ENCODE measurements at regions not wholly inside any gene's neighbourhood (a gene's known extent, or its start where the extent isn't known, plus 50 kb on each side); places are given as distances from the start of the nearest gene placed in this dataset.
"Not testable (repeated sequence)": the region's sequence is repeated elsewhere in the genome, so short reads cannot be mapped to it uniquely, and the experiment has no call there.

DNA sequence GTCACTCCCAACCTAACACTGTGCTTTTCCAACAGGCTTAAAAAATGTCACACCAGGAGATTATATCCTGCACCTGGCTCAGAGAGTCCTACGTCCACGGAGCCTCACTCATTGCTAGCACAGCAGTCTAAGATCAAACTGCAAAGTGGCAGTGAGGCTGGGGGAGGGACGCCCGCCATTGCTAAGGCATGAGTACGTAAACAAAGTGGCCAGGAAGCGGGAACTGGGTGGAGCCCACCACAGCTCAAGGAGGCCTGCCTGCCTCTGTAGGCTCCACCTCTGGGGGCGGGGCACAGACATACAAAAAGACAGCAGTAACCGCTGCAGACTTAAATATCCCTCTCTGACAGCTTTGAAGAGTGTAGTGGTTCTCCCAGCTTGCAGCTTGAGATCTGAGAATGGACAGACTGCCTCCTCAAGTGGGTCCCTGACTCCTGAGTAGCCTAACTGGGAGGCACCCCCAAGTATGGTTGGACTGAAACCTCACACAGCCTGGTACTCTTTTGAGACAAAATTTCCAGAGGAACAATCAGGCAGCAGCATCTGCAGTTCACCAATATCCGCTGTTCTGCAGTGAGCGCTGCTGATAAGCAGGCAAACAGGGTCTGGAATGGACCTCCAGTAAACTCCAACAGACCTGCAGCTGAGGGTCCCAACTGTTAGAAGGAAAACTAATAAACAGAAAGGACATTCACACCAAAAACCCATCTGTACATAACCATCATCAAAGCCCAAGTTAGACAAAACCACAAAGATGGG lies 2986.4 kb upstream of the OR11H1 start:
- not testable (repeated sequence) for H3K4me1 ChIP-seq (ENCODE audit: control insufficient read depth, insufficient read depth, low read length, poor library complexity, severe bottlenecking); H3K4me3 ChIP-seq (ENCODE audit: extremely low read depth, insufficient read depth, low read length, poor library complexity, severe bottlenecking); H3K27ac ChIP-seq (ENCODE audit: low read depth, low read length, severe bottlenecking); H3K9me3 ChIP-seq (ENCODE audit: control insufficient read depth, low read length); H3K36me3 ChIP-seq (ENCODE audit: control insufficient read depth, insufficient read depth, low read length)
- WGBS, 2 experiments (ENCODE audit: insufficient coverage in 2 of 2): 21 to 58% methylated on average over 2 of the region's 10 CpGs

DNA sequence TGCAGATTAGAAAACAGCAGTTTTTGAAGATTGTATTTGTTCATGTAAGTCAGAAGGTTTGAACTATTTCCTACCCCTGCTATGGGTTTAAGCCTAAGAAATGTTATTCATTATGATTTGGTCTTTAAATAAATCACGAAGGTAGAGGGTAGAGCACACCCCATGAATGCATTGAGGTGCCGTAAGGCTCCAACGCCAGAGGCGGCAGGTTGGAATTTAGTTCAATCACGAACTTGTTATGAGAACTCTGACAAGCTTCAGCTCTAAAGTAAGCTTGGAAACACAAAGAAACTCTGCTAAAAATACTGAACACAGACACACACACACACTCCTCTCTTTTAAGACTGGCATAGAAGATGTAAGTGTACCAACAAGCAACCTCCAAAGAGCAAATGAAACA lies 2974.6 kb upstream of the OR11H1 start:
- no CpG with 5 or more reads among the region's 5 CpGs for WGBS, 2 experiments (ENCODE audit: insufficient coverage in 2 of 2)
- not testable (repeated sequence) for H3K27ac ChIP-seq (ENCODE audit: low read depth, low read length, severe bottlenecking); H3K36me3 ChIP-seq (ENCODE audit: control insufficient read depth, insufficient read depth, low read length); H3K4me1 ChIP-seq (ENCODE audit: control insufficient read depth, insufficient read depth, low read length, poor library complexity, severe bottlenecking); H3K9me3 ChIP-seq (ENCODE audit: control insufficient read depth, low read length); H3K4me3 ChIP-seq (ENCODE audit: extremely low read depth, insufficient read depth, low read length, poor library complexity, severe bottlenecking)

DNA sequence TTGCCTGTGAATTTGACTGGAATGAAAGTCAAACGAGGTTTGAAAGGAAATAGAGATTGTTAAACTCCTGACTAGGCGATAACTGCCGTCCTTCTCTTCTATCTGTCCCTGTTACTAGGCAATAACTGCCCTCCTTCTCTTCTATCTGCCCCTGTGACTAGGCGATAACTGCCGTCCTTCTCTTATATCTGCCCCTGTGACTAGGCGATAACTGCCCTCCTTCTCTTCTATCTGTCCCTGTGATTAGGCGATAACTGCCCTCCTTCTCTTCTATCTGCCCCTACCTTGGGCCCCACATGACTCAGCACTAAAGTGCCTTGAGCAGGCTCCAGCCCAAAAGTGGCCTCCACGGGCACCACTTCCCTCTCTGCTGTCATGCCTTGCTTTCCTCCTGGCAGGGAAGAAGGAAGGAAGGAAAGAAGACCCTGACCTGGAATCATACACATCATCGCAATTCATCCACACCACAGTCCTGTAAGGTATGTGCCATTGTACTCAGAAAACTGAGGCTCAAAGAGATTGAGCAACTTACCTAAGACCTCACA lies 2973.3 kb upstream of the OR11H1 start:
- H3K36me3 ChIP-seq (ENCODE audit: control insufficient read depth, insufficient read depth, low read length); H3K4me1 ChIP-seq (ENCODE audit: control insufficient read depth, insufficient read depth, low read length, poor library complexity, severe bottlenecking); H3K4me3 ChIP-seq (ENCODE audit: extremely low read depth, insufficient read depth, low read length, poor library complexity, severe bottlenecking); H3K27ac ChIP-seq (ENCODE audit: low read depth, low read length, severe bottlenecking); H3K9me3 ChIP-seq (ENCODE audit: control insufficient read depth, low read length): not testable (repeated sequence)
- WGBS, 2 experiments (ENCODE audit: insufficient coverage in 2 of 2): no CpG with 5 or more reads among the region's 9 CpGs

DNA sequence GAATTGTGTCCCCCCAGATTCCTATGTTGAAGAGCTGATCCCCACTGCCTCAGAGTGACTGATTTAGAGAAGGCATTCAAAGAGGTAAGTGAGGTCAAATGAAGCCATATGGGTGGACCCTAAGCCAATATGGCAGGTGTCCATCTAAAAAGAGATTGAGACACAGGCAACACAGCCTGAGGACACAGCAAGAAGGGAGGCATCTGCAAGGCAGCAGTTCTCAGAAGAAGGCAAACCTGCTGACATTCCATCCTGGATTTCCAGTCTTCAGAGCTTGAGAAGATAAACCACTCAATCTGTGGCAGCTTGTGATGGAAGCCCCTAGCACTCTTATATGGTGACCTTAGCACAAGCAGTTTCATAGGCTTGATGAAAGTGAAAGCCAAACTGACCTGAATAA lies 2956.5 kb upstream of the OR11H1 start:
- not testable (repeated sequence) for H3K4me1 ChIP-seq (ENCODE audit: control insufficient read depth, insufficient read depth, low read length, poor library complexity, severe bottlenecking); H3K9me3 ChIP-seq (ENCODE audit: control insufficient read depth, low read length); H3K4me3 ChIP-seq (ENCODE audit: extremely low read depth, insufficient read depth, low read length, poor library complexity, severe bottlenecking); H3K27ac ChIP-seq (ENCODE audit: low read depth, low read length, severe bottlenecking); H3K36me3 ChIP-seq (ENCODE audit: control insufficient read depth, insufficient read depth, low read length)

DNA sequence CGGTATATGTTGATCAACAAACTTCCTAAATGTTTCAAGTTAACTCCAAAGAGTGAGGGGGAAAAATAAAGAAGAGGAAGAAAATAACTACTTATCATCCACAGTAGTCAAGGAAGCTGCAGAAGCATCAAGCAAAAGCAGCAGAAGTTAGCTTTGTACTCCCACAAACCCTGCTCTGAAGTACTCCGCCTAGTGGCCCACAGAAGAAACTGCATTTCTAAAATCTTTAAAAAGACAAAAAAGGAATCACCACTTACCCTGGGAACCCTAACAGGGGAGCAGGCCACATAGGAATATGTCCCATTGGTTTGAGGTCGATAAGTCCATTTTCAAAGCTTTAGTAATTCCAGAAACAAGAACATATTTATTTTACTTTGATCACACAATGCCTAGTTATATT lies 2948.3 kb upstream of the OR11H1 start:
- H3K4me3 ChIP-seq (ENCODE audit: extremely low read depth, insufficient read depth, low read length, poor library complexity, severe bottlenecking); H3K9me3 ChIP-seq (ENCODE audit: control insufficient read depth, low read length); H3K36me3 ChIP-seq (ENCODE audit: control insufficient read depth, insufficient read depth, low read length); H3K27ac ChIP-seq (ENCODE audit: low read depth, low read length, severe bottlenecking); H3K4me1 ChIP-seq (ENCODE audit: control insufficient read depth, insufficient read depth, low read length, poor library complexity, severe bottlenecking): not testable (repeated sequence)
- no CpG with 5 or more reads among the region's 3 CpGs for WGBS, 2 experiments (ENCODE audit: insufficient coverage in 2 of 2)

DNA sequence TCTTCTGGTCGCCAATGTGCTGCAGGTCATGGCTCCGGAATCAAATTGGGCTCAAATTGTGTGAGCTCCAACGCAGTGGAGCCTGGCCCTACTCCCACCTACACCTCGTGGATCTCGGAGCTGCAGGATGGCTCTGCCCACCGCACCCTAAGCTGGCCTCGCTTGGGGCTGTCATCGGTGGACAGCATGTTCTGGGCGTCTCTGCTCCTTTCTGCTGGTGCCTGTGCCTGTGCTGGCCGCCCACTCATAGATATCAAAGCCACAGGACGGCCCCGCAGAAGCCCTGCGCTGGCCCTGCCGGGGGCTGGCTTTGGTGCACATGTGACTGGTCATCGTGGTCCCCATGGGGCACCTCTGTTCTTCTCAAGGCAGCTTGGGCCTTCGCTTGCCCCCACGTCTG lies 2943.5 kb upstream of the OR11H1 start:
- H3K27ac ChIP-seq (ENCODE audit: low read depth, low read length, severe bottlenecking); H3K9me3 ChIP-seq (ENCODE audit: control insufficient read depth, low read length); H3K36me3 ChIP-seq (ENCODE audit: control insufficient read depth, insufficient read depth, low read length); H3K4me3 ChIP-seq (ENCODE audit: extremely low read depth, insufficient read depth, low read length, poor library complexity, severe bottlenecking); H3K4me1 ChIP-seq (ENCODE audit: control insufficient read depth, insufficient read depth, low read length, poor library complexity, severe bottlenecking): not testable (repeated sequence)
- WGBS, 2 experiments (ENCODE audit: insufficient coverage in 2 of 2): 62 to 70% methylated on average over 8 to 11 of the region's 17 CpGs

DNA sequence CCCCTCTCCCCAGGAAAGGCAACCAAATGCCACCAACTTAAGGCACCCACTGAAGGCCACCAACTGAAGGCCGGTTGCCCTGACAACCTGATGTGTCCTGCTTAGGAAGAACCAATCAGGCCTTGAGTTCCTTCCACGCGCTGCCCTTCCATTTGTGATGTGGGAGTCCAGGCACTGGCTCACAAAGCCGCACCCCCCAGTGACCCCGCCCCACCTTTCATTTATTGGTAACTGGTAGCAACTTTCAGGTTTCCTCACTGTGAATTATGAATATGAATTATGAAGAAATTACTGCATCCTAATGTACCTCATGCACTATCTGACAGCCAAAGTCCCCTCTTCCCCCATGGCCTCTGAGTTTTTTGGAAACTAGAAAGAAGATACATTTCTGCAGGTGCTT lies 2943.1 kb upstream of the OR11H1 start:
- WGBS, 2 experiments (ENCODE audit: insufficient coverage in 2 of 2): 80% methylated on average over 1 of the region's 5 CpGs; no CpG with 5 or more reads in 1 of the 2 experiments
- not testable (repeated sequence) for H3K4me3 ChIP-seq (ENCODE audit: extremely low read depth, insufficient read depth, low read length, poor library complexity, severe bottlenecking)

DNA sequence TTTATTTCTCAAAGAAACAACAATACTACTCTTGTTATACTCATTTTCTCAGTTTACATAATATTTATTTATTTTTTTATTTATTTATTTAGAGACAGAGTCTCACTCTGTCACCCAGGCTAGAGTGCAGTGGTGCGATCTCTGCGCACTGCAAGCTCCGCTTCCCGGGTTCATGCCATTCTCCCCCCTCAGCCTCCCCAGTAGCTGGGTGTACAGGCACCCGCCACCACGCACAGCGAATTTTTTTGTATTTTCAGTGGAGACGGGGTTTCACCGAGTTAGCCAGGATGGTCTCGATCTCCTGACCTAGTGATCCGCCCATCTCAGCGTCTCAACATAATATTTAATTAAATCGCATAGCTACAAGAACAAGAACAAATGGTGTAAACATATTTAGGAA lies 2932.3 kb upstream of the OR11H1 start:
- WGBS, 2 experiments (ENCODE audit: insufficient coverage in 2 of 2): 73 to 75% methylated on average over 10 to 11 of the region's 13 CpGs
- not testable (repeated sequence) for H3K36me3 ChIP-seq (ENCODE audit: control insufficient read depth, insufficient read depth, low read length); H3K4me3 ChIP-seq (ENCODE audit: extremely low read depth, insufficient read depth, low read length, poor library complexity, severe bottlenecking); H3K27ac ChIP-seq (ENCODE audit: low read depth, low read length, severe bottlenecking); H3K4me1 ChIP-seq (ENCODE audit: control insufficient read depth, insufficient read depth, low read length, poor library complexity, severe bottlenecking)
- H3K9me3 ChIP-seq (ENCODE audit: control insufficient read depth, low read length): peaks cover 33% of the 10 kb centered on the region

More for the DNA sequence above, 2943.1 kb upstream of the OR11H1 start:
- H3K9me3 ChIP-seq (ENCODE audit: control insufficient read depth, low read length); H3K36me3 ChIP-seq (ENCODE audit: control insufficient read depth, insufficient read depth, low read length); H3K4me1 ChIP-seq (ENCODE audit: control insufficient read depth, insufficient read depth, low read length, poor library complexity, severe bottlenecking); H3K27ac ChIP-seq (ENCODE audit: low read depth, low read length, severe bottlenecking): not testable (repeated sequence)

DNA sequence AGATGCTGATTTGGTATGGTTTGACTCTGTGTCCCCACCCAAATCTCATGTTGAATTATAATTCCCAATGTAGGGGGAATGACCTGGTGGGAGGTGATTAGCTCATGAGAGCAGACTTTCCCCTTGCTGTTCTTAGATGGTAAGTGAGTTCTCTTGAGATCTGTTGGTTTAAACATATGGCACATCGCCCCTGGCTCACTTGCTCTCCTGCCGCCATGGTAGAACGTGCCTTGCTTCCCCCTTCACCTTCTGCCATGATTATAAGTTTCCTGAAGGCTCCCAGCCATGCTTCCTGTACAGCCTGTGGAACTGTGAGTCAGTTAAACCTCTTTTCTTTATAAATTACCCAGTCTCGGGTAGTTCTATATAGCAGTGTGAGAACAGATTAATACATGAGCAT lies 2930.2 kb upstream of the OR11H1 start:
- not testable (repeated sequence) for H3K27ac ChIP-seq (ENCODE audit: low read depth, low read length, severe bottlenecking); H3K36me3 ChIP-seq (ENCODE audit: control insufficient read depth, insufficient read depth, low read length); H3K4me3 ChIP-seq (ENCODE audit: extremely low read depth, insufficient read depth, low read length, poor library complexity, severe bottlenecking); H3K4me1 ChIP-seq (ENCODE audit: control insufficient read depth, insufficient read depth, low read length, poor library complexity, severe bottlenecking)
- WGBS, 2 experiments (ENCODE audit: insufficient coverage in 2 of 2): 60% methylated on average over 3 of the region's 4 CpGs; no CpG with 5 or more reads in 1 of the 2 experiments
- H3K9me3 ChIP-seq (ENCODE audit: control insufficient read depth, low read length): peaks cover 46% of the 10 kb centered on the region

DNA sequence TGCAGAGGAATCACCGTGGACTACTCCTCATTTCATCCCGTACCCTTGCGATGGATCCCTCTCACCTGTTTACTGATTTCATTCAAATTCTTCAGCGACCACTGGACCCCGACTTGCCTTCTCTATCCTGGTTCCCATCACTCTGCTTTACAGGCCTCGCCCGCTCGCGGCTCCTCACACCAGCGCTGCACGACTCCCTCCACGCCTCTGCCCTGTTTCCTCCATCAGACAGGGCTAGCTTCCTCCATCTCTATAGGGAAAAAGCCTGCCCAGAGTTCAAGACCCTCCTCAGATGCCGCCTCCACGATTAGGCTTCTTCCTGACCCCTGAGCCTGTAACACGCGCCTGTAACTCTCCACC lies 2926.5 kb upstream of the OR11H1 start:
- 83 to 87% methylated on average over 16 of the region's 16 CpGs for WGBS, 2 experiments (ENCODE audit: insufficient coverage in 2 of 2)
- peaks cover 52% of the 10 kb centered on the region for H3K9me3 ChIP-seq (ENCODE audit: control insufficient read depth, low read length)
- H3K4me1 ChIP-seq (ENCODE audit: control insufficient read depth, insufficient read depth, low read length, poor library complexity, severe bottlenecking); H3K4me3 ChIP-seq (ENCODE audit: extremely low read depth, insufficient read depth, low read length, poor library complexity, severe bottlenecking); H3K27ac ChIP-seq (ENCODE audit: low read depth, low read length, severe bottlenecking); H3K36me3 ChIP-seq (ENCODE audit: control insufficient read depth, insufficient read depth, low read length): not testable (repeated sequence)

DNA sequence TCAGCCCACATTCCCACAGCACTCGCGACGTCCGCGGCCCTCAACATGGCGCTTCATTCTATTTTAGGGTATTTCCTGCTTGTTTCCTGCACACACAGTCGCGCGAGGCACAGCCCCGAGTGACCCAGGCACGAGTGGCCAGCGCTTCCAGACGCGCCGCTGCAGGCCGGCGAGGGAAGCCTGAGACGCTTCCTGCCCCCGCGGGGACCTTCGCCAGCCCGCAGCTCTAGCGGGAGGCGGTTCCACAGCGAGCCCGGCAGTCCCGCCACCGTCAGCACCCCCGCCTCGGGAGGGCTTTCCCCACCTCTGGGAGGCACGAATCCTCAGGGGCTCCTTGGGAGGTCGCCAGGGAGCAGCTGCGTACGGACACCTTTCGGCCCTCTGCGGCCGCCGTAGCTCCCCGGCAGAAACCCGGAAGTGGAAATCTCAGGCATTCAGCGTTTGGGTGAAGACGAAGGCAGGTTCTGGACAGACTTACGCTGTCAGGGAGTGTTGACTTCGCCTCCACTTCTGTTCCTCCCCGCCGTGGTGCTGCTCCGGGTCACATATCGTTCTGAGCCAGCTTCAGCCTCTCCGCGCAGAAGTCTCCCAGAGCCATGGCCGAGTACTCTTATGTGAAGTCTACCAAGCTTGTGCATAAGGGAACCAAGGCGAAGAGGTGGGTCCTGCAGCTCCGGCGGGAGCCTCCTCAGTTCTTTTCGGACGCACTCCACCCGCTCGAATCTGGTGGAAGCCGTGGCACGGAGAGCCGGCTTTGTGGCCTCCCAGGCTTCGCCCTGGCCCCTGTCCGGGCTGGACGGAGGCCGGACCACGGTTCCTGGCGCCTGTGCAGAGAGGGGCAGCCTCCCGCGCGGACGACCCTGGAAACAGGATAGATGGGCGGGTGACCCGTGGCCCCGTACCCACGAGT lies 2925.9 kb upstream of the OR11H1 start:
- H3K9me3 ChIP-seq (ENCODE audit: control insufficient read depth, low read length): peaks cover 59% of the 10 kb centered on the region
- 84 to 87% methylated on average over 71 to 75 of the region's 75 CpGs for WGBS, 2 experiments (ENCODE audit: insufficient coverage in 2 of 2)
- H3K4me3 ChIP-seq (ENCODE audit: extremely low read depth, insufficient read depth, low read length, poor library complexity, severe bottlenecking): no peak overlapping the region
- H3K27ac ChIP-seq (ENCODE audit: low read depth, low read length, severe bottlenecking): no peak overlapping the region
- H3K36me3 ChIP-seq (ENCODE audit: control insufficient read depth, insufficient read depth, low read length): no peaks in the 10 kb centered on the region
- H3K4me1 ChIP-seq (ENCODE audit: control insufficient read depth, insufficient read depth, low read length, poor library complexity, severe bottlenecking): no peaks in the 10 kb centered on the region
